Muscle of back (tissue), 3 donors: ENCODE measurements at regions not wholly inside any gene's neighbourhood (a gene's known extent, or its start where the extent isn't known, plus 50 kb on each side); places are given as distances from the start of the nearest gene placed in this dataset.
"Not testable (repeated sequence)": the region's sequence is repeated elsewhere in the genome, so short reads cannot be mapped to it uniquely, and the experiment has no call there.

Source experiments
- DNase-seq, 3 donors: peaks; one replicate each; pipeline versions ENCODE4 v3.0.0 to v3.0.0-alpha.2; 2013

DNA sequence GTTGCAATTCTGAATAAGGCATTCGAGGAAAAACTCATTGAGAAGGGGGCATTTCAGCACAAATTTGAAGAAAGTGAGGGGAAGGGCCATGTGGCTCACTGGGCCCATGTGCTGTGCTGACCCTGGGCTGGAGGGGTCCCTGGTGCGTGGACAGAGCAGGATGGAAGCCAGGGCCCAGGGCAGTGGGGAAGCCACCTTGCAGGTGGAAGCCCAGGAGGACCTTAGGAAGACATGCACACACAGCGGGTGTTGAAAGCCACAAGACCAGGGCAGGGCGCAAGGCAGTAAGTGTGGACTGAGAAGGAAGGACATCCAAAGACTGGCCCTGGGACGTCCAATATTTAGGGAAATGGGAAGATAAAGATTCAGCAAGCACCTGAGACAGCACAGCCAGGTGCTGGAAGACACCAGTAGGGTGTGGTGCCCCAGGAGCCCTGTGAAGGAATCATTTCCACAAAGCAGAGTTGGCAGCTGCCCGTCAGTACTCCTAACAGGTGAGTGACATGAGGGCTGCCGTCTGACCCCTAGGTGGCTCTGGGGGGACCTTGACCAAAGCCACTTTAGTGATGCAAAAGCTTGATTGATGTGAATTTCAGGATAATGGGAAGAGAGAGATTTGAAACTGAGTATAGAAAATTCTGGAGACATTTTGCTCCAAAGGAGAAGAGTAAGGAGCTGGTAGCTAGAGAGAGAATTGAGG, 254.4 kb upstream of the EXOC2 start:
- DNase-seq: no peak

- peak in 1 of 3 donors; percentile 15 for DNase-seq
Observed at GRCh38 chr6:946546-946945, 253.6 kb upstream of the EXOC2 start.

DNA sequence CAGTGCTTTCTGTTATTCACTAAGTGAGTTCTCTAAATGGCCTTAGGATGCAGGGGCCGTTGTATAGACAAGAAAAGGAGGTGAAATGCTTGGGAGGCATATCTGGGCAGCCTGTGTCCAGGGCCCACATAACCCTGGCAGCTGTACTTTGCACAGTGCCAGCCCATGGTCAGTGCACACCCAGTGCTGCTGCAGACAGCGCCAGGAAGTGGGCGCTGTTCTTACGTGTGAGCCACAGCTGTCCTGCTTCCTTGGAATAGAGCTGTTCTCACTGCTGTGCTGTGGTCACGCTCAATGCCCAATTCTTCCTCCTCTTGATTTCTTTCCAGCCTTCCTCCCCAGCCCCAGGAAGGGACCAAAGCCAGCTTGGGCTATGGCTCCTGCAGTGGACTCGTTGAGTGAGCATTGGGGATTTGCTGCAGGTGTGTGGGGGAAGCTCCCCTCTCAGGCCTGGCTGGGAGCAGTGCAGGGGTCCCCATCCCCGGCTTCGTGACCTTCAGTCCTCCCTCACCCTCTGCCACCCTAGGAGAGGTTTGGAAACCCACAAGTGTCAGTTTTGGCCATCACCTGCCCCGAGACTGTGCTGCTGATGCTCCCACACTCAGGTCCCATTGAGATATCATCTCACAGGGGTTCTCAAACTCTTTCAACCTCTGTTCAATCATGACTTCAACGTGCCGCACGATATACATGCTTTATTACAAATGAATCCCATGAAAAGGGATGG, 246.8 kb upstream of the EXOC2 start:
- no peak for DNase-seq

GRCh38 chr6:938916-939315, 246.0 kb upstream of the EXOC2 start:
- DNase-seq: no peak

DNA sequence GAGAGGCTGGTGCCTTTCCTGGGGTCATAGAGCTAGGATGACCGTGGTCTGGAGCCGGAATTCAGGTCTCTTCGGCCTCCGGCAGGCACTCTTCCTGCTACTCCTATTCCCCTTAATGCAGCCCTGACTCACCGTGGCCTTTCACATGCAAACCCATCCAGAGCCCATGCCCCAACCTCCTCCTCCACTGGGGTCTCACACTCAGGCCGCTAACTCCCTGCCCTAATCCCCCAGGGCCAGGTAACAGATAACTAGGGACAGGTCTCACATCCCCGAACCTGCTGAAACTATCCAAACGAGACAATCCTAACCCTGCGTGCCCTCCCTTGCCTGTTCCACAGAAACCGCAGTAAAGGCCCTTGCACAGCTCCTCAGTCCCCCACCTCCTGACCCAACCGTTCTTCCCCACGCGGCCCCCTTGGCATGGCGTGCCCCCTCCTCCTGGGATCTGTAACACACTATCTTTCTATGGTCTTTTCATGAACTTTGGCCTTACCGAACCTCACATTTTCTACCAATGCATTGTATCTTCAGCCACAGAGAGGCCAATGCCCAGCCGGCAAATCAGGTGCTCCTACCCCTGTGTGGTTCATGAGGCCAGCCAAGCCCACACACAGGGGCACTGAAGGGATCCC, 245.4 kb upstream of the EXOC2 start:
- DNase-seq: no peak

DNA sequence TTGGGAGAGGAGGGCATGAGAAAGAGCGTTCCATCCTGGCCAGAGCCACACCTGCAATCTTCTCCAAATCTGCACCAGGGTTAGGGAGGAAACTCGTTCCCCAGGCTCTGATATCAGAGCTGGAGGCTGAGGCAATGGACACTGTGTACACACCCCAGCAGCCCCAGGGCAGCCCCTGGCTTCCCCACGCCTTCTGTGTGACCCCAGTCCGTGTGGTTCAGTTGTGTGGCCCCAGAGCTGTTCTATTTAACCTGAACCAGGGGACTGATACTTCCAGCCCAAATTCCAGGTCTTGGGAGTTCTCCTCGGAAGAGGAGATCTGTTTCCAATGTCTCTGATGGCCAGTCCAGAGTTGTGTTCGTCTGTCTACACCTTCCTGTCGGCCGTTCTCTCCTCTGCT, 242.6 kb upstream of the EXOC2 start:
- no peak for DNase-seq

DNA sequence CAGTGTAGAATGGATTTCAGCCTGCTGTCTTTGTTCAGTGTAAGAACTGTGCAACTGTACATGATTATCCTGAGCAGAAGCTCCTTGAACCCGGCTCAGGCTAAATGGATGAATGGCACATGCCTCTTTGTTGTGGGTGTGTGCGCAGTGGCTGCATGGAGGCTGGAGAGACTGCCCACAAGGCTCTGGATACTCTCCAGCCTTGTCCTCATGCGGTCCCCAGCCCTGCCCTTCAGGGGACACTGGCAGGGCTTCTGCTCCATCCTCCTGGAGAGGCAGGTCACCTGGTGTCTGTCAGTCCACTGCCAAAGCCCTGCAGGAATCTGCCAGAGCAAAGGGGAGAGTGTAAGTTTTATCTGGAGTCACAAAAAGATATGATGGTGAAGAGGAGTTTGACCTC, 241.7 kb upstream of the EXOC2 start:
- DNase-seq: no peak

- not testable (repeated sequence) for DNase-seq
Observed at GRCh38 chr6:931919-932318, 239.0 kb upstream of the EXOC2 start.

DNA sequence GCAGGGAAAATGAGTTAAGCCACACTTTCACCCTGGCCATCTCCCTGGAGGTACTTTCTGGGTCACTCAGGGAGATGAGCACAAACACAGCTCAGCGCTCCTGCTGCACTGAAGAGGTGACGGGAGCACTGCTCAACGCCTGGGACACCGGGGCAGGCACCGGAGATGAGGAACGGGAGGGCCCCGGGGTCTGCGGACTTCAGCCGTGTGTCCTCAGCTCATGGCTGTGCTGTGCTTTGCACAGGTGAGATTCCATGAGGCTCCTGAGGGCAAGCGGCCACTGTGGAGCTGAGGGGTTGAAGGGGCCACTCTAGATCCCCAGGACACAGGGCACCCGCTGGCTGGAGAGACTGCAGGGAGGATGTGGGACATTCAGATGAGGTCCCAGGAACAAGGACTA, 234.2 kb upstream of the EXOC2 start:
- DNase-seq: no peak

- no peak for DNase-seq
Observed at GRCh38 chr6:925656-926213, 232.8 kb upstream of the EXOC2 start.

- no peak for DNase-seq
Observed at GRCh38 chr6:924661-925060, 231.7 kb upstream of the EXOC2 start.

GRCh38 chr6:921400-921799, 228.5 kb upstream of the EXOC2 start:
- DNase-seq: no peak

DNA sequence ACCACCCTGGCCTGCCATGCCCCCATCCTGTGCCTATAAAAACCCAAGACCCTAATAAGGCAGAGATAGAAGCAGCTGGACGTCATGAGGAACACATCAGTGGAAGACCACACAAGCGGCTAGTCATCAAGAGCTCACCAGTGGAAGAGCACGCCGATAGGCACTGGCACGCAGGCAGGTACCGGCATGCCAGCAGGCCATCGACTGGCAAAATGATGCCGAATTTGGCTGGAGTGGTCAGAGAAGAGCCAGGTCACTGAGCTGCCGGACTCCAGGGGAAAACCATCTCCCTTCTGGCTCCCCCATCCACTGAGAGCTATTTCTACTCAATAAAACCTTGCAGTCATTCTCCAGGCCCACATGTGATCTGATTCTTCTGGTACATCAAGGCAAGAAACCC, 227.6 kb upstream of the EXOC2 start:
- no peak for DNase-seq

DNA sequence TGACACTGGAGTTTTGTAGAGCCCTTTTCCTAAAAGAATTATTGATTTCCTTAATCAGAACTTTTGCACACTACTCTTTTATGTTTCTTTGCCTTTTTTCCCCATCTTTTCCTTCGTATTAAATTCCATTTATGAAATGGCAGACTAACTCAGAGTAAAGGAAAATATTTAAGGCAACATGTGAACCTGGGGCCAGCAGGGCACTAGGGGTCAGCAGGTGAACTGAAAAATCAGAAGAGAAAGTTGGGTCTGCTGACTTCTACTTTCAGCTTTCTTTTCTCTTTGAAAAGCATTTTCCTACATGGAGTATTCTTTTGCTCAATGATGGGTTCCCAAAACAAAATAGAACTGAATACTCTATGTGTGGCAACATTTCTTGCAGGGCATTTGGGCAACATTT, 226.6 kb upstream of the EXOC2 start:
- no peak for DNase-seq

- DNase-seq: no peak
Observed at GRCh38 chr6:917939-918338, 225.0 kb upstream of the EXOC2 start.

- no peak for DNase-seq
Observed at GRCh38 chr6:917296-917695, 224.4 kb upstream of the EXOC2 start.

GRCh38 chr6:916131-916530, 223.2 kb upstream of the EXOC2 start:
- DNase-seq: no peak

- DNase-seq: peak; percentile 12 to 59 (median 47)
Observed at GRCh38 chr6:912871-913835, 220.2 kb upstream of the EXOC2 start.

GRCh38 chr6:907928-908327, 215.0 kb upstream of the EXOC2 start:
- DNase-seq: no peak

GRCh38 chr6:906920-907319, 214.0 kb upstream of the EXOC2 start:
- DNase-seq: peak in 1 of 3 donors; percentile 9

DNA sequence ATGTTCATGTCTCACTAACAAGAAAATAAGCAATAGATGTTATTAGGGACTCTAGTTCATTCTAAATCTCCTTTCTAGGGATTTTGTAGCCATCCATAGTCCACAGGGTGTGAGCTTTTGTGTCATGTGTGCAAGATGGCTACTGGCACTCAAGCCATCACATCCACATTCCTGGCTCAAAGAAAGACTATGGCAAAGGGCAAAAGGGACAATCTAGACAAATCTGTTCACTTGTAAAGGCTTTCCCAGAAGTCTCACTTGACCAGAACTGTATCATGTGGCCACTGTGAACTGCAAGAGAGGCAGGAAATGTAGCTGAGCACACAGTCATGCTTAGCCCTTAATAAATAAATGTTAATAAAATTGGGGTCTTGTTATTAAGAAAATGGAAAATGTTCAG, 212.6 kb upstream of the EXOC2 start:
- DNase-seq: no peak

DNA sequence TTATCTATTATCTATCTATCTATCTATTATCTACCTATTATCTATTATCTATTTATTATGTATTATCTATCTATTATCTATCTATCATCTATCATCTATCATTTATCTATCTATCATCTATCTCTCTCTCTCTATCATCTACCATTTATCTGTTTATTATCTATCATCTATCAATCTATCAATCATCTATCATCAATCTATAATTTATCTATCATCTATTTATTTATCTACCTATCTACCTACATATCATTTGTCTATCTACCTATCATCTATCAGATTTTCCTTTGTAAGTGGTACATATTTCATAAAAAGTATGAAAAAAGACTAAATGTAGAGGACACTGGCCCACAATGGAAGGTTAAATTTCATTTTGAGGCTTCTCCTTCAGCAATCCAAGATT, 212.1 kb upstream of the EXOC2 start:
- no peak for DNase-seq
